IPS-18a (cell line): ENCODE measurements at regions not wholly inside any gene's neighbourhood (a gene's known extent, or its start where the extent isn't known, plus 50 kb on each side); places are given as distances from the start of the nearest gene placed in this dataset.

Experiments
- H3K27ac ChIP-seq: one replicate; pipeline ENCODE4 v1.5.1; 2013; ENCODE audit warnings: low read length
- H3K27me3 ChIP-seq: one replicate; pipeline ENCODE4 v1.6.1; 2013; ENCODE audit warnings: mild to moderate bottlenecking, low read length; ENCODE audit not compliant: control insufficient read depth, insufficient read depth
- H3K36me3 ChIP-seq: one replicate; pipeline ENCODE4 v1.6.1; 2013; ENCODE audit warnings: low read depth, low read length; ENCODE audit not compliant: control insufficient read depth
- H3K4me1 ChIP-seq: one replicate; pipeline ENCODE4 v1.6.1; 2013; ENCODE audit warnings: low read depth, low read length; ENCODE audit not compliant: control insufficient read depth
- H3K4me3 ChIP-seq: one replicate; pipeline ENCODE4 v1.5.1; 2013; ENCODE audit warnings: low read length
- H3K9ac ChIP-seq: one replicate; pipeline ENCODE4 v1.6.1; 2013; ENCODE audit warnings: mild to moderate bottlenecking, low read length, moderate library complexity
- H3K9me3 ChIP-seq: one replicate; pipeline ENCODE4 v1.6.1; 2013; ENCODE audit warnings: low read depth, low read length; ENCODE audit not compliant: control insufficient read depth

DNA sequence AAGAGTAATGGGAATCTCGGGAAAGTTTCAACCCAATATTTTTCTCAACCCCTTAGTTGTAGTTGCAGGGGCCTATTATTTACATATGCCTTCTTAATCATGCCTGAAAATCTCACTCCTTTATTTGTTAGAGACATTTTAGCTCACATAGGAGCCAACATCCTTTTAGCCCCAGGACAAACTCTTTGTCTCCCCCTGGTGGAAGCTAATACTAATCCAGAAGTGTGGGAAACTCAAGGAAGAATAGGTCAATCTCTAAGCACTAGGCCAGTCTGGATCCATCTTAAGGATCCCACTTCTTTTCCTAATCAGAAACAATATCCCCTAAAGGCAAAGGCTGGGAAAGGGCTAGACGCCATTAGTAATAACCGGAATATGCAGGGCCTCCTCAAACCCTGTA is 550.9 kb upstream of the PKDCC start:
- Histone ChIP-seq H3K36me3 (no peaks in the 10 kb centered on the region), H3K9ac (no peak overlapping the region), H3K9me3 (peaks cover 51% of the 10 kb centered on the region), H3K27ac (no peak overlapping the region), H3K27me3 (no peaks in the 10 kb centered on the region), H3K4me1 (no peaks in the 10 kb centered on the region), H3K4me3 (no peak overlapping the region)

DNA sequence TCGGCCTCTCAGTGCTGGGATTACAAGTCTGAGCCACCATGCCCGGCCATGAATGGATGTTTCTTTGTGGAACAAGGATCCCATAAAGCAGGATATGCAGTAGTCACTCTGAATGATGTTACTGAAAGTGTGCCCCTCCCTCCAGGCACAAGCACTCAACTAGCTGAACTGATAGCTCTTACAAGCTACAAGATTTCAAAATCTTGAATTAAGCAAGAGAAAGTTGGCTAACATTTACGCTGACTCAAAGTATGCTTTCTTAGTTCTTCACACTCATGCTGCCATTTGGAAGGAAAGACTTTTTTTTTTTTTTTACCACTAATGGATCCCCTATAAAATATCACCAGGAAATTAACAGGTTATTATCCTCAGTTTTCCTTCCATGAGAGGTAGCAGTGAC is 549.0 kb upstream of the PKDCC start:
- Histone ChIP-seq H3K27me3 (no peaks in the 10 kb centered on the region), H3K4me1 (no peaks in the 10 kb centered on the region), H3K9me3 (peaks cover 53% of the 10 kb centered on the region), H3K9ac (no peak overlapping the region), H3K4me3 (no peak overlapping the region), H3K36me3 (no peaks in the 10 kb centered on the region), H3K27ac (no peak overlapping the region)

DNA sequence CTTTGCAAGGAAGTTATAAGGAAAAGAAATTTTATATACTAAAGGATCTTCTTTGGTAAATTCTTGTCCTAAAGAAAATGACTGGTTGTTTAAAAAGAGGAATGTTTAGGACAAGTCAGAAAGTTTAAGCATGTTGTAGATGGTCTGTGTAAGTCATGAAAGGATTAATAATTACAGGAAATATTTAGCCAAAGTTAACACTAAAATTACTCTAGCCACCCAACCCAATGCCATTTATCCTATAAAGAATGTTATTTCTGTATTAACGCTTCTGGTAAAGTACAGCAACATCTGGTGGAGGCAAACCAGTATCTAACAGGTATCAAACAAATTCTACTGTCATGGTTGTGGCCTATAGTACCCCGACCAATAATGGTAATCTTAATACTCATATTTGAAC is 546.9 kb upstream of the PKDCC start:
- no peaks in the 10 kb centered on the region for H3K27me3 ChIP-seq
- H3K4me1 ChIP-seq: no peaks in the 10 kb centered on the region
- H3K27ac ChIP-seq: no peak overlapping the region
- H3K9ac ChIP-seq: no peak overlapping the region
- H3K9me3 ChIP-seq: peaks cover 43% of the 10 kb centered on the region
- H3K36me3 ChIP-seq: no peaks in the 10 kb centered on the region
- no peak overlapping the region for H3K4me3 ChIP-seq

DNA sequence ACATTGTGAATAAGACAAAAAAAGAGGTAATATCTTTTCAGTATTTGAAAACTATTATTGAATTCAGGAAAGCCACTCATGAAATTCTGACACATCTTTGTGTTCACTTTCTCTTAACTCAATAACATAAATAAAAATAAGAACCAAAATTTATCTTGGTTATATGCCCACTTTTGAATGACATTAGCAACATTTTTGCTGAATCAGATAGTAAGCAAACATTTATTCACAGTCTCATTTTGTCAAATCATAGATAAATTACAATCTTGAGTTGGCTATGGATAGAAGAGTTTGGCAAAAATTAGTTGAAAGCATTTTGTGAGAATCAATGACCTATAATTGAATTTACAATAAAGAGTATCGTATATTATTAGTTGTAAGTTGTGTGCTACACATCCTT is 545.1 kb upstream of the PKDCC start:
- no peak overlapping the region for H3K9ac ChIP-seq
- no peak overlapping the region for H3K4me3 ChIP-seq
- H3K27ac ChIP-seq: no peak overlapping the region
- no peaks in the 10 kb centered on the region for H3K27me3 ChIP-seq
- H3K4me1 ChIP-seq: no peaks in the 10 kb centered on the region
- peaks cover 31% of the 10 kb centered on the region for H3K9me3 ChIP-seq
- H3K36me3 ChIP-seq: no peaks in the 10 kb centered on the region

DNA sequence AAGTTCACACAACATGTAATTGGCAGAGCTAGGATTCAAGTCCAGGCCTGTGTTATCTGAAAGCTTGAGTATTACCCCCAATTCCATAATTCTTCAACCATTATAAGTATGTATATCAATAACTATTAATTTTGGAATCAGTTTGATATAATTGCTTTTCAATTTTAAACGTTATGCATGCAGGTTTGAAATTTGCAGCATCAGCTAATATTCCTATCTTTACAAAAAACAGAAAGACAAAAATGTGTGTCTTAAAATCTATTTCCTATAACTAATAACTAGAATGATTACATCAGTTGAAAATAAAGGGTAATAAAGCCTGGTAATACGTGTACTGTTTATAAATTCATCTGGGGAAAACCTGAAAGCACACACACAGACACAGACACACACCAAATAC is 543.3 kb upstream of the PKDCC start:
- Histone ChIP-seq H3K36me3 (no peaks in the 10 kb centered on the region), H3K27me3 (no peaks in the 10 kb centered on the region), H3K9me3 (peaks cover 31% of the 10 kb centered on the region), H3K4me3 (no peak overlapping the region), H3K27ac (no peak overlapping the region), H3K9ac (no peak overlapping the region), H3K4me1 (no peaks in the 10 kb centered on the region)

DNA sequence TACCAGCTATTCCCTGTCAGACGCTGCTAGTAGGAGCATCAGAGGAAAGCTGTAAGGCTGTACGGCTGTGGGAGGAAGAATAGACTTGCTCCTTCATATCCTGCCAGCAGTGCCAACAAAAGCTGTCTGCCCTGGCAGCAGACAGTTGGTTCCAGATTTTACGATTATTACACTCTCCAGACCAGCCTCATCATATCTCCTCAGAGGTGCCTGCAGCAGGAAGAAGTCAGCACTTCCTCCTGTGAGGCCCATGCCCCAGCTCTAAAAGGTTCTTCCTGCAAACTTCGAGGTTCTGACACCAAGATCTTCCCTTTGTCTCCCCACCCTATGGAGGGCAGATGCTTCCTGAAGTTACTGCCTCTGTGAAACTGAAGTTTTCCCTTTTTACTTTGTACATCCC is 537.7 kb upstream of the PKDCC start:
- no peaks in the 10 kb centered on the region for H3K27me3 ChIP-seq
- H3K27ac ChIP-seq: no peak overlapping the region
- peaks cover 5% of the 10 kb centered on the region for H3K9me3 ChIP-seq
- no peaks in the 10 kb centered on the region for H3K36me3 ChIP-seq
- no peak overlapping the region for H3K4me3 ChIP-seq
- no peaks in the 10 kb centered on the region for H3K4me1 ChIP-seq
- no peak overlapping the region for H3K9ac ChIP-seq

DNA sequence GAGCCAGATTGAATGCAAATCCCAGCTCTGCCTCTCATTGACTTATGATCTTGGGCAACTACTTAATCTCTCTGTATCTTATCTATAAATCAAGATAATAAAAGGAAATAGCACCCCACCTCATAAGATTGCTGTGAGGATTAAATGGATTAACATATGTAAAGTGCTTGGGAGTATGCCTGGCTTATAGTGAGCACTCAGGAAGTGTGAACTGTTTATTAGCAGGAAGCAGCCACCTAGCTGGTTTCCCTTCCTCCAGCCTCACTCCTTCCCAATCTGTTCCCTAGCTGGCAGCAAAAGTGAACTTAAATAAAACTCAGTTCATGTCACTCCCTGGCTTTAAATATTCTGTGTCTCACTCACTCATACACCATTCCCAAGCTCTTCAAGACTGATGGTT is 526.6 kb upstream of the PKDCC start:
- Histone ChIP-seq H3K9ac (no peak overlapping the region), H3K27me3 (no peaks in the 10 kb centered on the region), H3K36me3 (no peaks in the 10 kb centered on the region), H3K27ac (no peak overlapping the region), H3K4me3 (no peak overlapping the region), H3K9me3 (no peaks in the 10 kb centered on the region), H3K4me1 (peaks cover 3% of the 10 kb centered on the region)

DNA sequence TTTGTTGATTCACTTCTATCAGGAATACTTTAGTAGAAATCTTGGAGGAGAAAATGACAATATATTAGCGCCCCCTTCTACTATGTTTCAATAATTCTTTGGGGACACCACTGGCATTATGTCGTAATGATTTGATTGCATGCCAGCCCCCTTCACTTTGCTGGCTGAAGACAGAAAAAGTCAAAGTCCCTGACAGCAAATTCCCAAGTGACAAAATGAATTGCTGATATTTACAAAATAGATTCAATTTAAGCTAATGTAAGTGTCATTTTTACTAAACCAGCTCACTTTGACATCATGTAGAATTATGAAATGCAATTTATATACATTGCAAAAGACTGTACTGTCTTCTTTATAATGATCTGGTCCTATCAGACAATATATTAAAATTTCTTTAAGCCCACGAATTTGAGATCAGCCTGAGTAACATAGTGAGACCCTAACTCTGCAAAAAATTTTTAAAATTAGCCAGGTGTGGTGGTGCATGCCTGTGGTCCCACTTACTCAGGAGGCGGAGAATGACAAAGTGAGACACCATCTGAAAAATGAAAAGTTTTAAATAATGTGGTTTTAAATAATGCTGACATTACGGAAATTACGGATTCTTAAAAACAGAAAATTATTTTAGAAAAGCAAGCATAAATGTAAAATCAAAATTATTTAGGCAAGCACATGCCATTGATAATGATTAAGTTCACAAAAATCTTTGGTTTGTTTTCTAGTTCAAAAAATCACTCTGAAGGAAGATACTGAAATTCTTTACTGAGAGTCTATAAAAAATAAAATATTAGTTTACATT is 520.1 kb upstream of the PKDCC start:
- no peak overlapping the region for H3K4me3 ChIP-seq
- no peaks in the 10 kb centered on the region for H3K36me3 ChIP-seq
- H3K27ac ChIP-seq: no peak overlapping the region
- no peaks in the 10 kb centered on the region for H3K4me1 ChIP-seq
- H3K9me3 ChIP-seq: no peaks in the 10 kb centered on the region
- H3K27me3 ChIP-seq: no peaks in the 10 kb centered on the region
- H3K9ac ChIP-seq: no peak overlapping the region

DNA sequence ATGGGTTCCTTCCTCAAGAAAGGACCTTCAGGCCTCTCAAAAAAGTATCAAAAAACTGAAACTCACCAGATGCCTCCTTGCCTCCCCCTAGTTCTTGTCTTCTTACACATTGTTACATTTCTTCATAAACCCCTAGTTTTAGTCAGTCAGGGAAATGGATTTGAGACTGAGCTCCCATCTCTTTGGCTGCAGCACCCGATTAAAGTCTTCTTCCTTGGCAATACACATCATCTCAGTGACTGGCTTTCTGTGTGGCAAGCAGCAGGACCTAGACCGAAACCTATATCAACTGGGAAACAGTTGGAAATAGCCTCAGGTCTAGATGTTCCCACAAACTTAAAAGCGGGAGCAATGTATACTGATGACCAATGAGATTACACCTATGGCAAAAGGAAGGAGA is 512.2 kb upstream of the PKDCC start:
- Histone ChIP-seq H3K9ac (no peak overlapping the region), H3K27ac (no peak overlapping the region), H3K4me3 (no peak overlapping the region), H3K9me3 (peaks cover 11% of the 10 kb centered on the region), H3K4me1 (no peaks in the 10 kb centered on the region), H3K36me3 (no peaks in the 10 kb centered on the region), H3K27me3 (no peaks in the 10 kb centered on the region)

DNA sequence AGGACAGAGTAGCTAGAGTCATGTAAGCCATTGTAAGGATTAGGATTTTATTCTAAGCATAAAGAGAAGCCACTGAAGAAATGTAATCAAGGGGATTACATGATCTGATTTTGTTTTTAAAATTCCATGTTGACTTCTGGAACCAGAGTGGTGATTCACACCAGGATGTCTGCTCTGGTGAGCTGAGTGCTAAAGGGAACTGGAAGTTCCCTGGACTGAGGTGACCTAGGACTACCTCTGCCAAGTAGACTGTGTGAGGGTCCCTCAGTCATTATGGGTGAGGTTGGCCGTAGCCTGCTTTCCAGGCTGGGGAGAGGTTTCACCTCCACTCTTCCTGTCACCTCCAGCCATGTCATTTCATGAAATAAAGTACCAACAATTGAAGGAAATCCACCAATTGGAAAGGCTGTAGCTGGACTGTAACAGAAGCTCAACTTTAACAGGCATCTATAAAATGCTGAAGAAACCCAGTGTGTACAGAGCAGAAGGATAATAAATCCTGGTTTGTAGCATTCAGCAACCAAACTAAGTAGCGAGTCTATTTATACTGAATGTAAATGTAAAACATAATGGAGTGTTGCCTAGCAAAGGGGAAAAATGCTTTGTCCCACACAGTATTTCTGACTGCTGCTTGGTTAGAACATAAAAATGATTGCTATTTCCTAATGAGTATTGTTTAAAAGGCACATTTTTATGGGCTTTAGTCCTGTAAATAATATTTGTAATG is 507.4 kb upstream of the PKDCC start:
- Histone ChIP-seq H3K9ac (no peak overlapping the region), H3K36me3 (no peaks in the 10 kb centered on the region), H3K27ac (no peak overlapping the region), H3K9me3 (peaks cover 4% of the 10 kb centered on the region), H3K4me1 (no peaks in the 10 kb centered on the region), H3K27me3 (no peaks in the 10 kb centered on the region), H3K4me3 (no peak overlapping the region)

DNA sequence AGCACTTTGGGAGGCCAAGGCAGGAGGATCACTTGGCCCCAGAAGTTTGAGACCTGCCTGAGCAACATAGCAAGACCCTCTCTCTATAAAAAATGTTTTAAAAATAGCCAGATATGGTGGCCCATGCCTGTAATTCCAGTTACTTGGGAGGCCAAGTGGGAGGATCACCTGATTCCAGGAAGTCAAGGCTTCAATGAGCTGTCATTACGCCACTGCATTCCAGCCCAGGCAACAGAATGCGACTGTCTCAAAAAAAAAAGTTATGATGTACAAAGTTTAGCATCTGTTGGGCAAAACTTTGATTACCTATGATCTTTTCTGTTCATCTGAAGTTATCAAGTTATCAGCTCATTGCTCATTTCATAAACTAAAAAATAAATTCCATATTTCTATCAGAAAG is 504.1 kb upstream of the PKDCC start:
- Histone ChIP-seq H3K36me3 (no peaks in the 10 kb centered on the region), H3K9ac (no peak overlapping the region), H3K4me1 (no peaks in the 10 kb centered on the region), H3K4me3 (no peak overlapping the region), H3K27ac (no peak overlapping the region), H3K27me3 (no peaks in the 10 kb centered on the region), H3K9me3 (no peaks in the 10 kb centered on the region)

DNA sequence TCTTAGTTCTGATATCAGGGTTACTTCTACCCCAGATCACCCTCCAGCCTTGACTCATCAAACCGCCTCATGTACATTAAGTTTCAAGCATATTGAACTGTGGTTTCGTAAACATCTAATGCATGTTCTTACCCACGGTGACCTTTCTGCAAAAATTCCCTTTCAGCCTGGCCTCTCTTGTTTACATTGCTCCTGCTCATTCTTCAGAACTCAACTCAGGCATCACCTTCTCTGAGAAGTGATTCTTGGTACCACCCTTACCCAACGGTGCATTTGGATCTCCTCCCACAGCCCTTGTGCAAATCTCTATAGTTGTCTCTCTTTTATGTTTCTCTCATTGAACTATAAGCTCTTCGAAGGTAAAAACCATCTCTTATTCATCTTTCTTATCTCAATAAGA is 503.1 kb upstream of the PKDCC start:
- Histone ChIP-seq H3K9ac (no peak overlapping the region), H3K9me3 (no peaks in the 10 kb centered on the region), H3K36me3 (no peaks in the 10 kb centered on the region), H3K27me3 (no peaks in the 10 kb centered on the region), H3K4me1 (no peaks in the 10 kb centered on the region), H3K27ac (no peak overlapping the region), H3K4me3 (no peak overlapping the region)
